ENCODE measurements at regions not wholly inside any gene's neighbourhood (a gene's known extent, or its start where the extent isn't known, plus 50 kb on each side); places are given as distances from the start of the nearest gene placed in this dataset.
"Not testable (repeated sequence)": the region's sequence is repeated elsewhere in the genome, so short reads cannot be mapped to it uniquely, and the experiment has no call there.

- no peak for DNase-seq
Measured at GRCh38 chr1:190679044-190679443, 201.4 kb upstream of the BRINP3 start.

GRCh38 chr1:190679454-190679853 lies 201.8 kb upstream of the BRINP3 start:
- DNase-seq = no peak

GRCh38 chr1:190679983-190680382 lies 202.3 kb upstream of the BRINP3 start:
- no peak for DNase-seq

GRCh38 chr1:190685676-190686075 lies 208.0 kb upstream of the BRINP3 start:
- no peak for DNase-seq

- DNase-seq = no peak
Measured at GRCh38 chr1:190688096-190688495, 210.4 kb upstream of the BRINP3 start.

GRCh38 chr1:190698488-190698887 lies 220.8 kb upstream of the BRINP3 start:
- not testable (repeated sequence) for DNase-seq

- no peak for DNase-seq
Measured at GRCh38 chr1:190699165-190699564, 221.5 kb upstream of the BRINP3 start.

- no peak for DNase-seq
Measured at GRCh38 chr1:190708418-190709057, 230.9 kb upstream of the BRINP3 start.

GRCh38 chr1:190711069-190711468 lies 233.4 kb upstream of the BRINP3 start:
- DNase-seq = no peak

GRCh38 chr1:190717055-190717454 lies 239.4 kb upstream of the BRINP3 start:
- no peak for DNase-seq

GRCh38 chr1:190736971-190737590 lies 259.4 kb upstream of the BRINP3 start:
- no peak for DNase-seq

GRCh38 chr1:190738317-190738716 lies 260.7 kb upstream of the BRINP3 start:
- no peak for DNase-seq

GRCh38 chr1:190739926-190740325 lies 262.3 kb upstream of the BRINP3 start:
- no peak for DNase-seq

- DNase-seq = peak; percentile 47
Measured at GRCh38 chr1:190747704-190748103, 270.0 kb upstream of the BRINP3 start.

- no peak for DNase-seq
Measured at GRCh38 chr1:190752131-190752530, 274.5 kb upstream of the BRINP3 start.

- peak; percentile 35 for DNase-seq
Measured at GRCh38 chr1:190754666-190755065, 277.0 kb upstream of the BRINP3 start.

- no peak for DNase-seq
Measured at GRCh38 chr1:190759807-190760206, 282.1 kb upstream of the BRINP3 start.

- DNase-seq = no peak
Measured at GRCh38 chr1:190762325-190762724, 284.7 kb upstream of the BRINP3 start.

- no peak for DNase-seq
Measured at GRCh38 chr1:190792873-190793272, 315.2 kb upstream of the BRINP3 start.

GRCh38 chr1:190807629-190808028 lies 330.0 kb upstream of the BRINP3 start:
- DNase-seq = no peak

GRCh38 chr1:190808035-190808434 lies 330.4 kb upstream of the BRINP3 start:
- DNase-seq = no peak

- DNase-seq = no peak
Measured at GRCh38 chr1:190809312-190809711, 331.6 kb upstream of the BRINP3 start.

- no peak for DNase-seq
Measured at GRCh38 chr1:190812996-190813395, 335.3 kb upstream of the BRINP3 start.

- no peak for DNase-seq
Measured at GRCh38 chr1:190832511-190832910, 354.8 kb upstream of the BRINP3 start.

Data from muscle of arm (tissue), 1 donor.